Suprapubic skin (tissue), 4 donors: ENCODE measurements at regions not wholly inside any gene's neighbourhood (a gene's known extent, or its start where the extent isn't known, plus 50 kb on each side); places are given as distances from the start of the nearest gene placed in this dataset.

Experiments
- POLR2A ChIP-seq, 2 donors: fragments of 450-650 bp; IDR thresholded peaks; one replicate each; pipeline ENCODE4 v1.6.1; 2017; ENCODE audit warnings: antibody characterized with exemption in 2 of 2, mild to moderate bottlenecking in 2 of 2, moderate library complexity in 2 of 2
- POLR2AphosphoS5 ChIP-seq, 3 donors: sonication (generic); formaldehyde crosslinking; IDR thresholded peaks; one replicate each; pipeline ENCODE4 v1.6.1; 2017; ENCODE audit warnings: antibody characterized with exemption in 3 of 3
- TF ChIP-seq, protein P1 (sequence below), 2 donors: fragments of 200-600 bp in 1 of 2; fragments of 450-650 bp in 1 of 2; sonication (generic) in 1 of 2; IDR thresholded peaks; one replicate each; pipeline ENCODE4 v1.5.1; 2016 to 2019; ENCODE audit warnings: antibody characterized with exemption in 2 of 2, mild to moderate bottlenecking in 1 of 2, moderate library complexity in 1 of 2

DNA sequence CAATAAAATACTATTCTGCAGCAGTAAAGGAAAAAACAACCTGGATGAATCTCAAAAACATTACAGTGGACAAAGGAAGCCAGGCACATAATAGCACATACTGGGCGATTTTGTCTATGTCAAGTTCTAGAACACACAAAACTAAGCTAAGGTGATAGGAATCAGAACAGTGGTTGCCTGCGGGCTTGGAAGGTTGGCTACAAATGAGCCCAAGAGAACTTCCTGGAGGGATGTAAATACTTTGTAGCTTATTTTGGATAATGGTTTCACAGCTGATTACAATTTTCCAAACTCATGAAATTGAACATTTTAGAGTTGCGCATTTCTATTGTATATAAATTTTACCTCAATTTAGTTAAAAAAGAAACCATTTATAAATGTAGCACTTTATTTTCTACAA is 67.6 kb upstream of the CES5A start:
- TF ChIP-seq, protein P1, sequence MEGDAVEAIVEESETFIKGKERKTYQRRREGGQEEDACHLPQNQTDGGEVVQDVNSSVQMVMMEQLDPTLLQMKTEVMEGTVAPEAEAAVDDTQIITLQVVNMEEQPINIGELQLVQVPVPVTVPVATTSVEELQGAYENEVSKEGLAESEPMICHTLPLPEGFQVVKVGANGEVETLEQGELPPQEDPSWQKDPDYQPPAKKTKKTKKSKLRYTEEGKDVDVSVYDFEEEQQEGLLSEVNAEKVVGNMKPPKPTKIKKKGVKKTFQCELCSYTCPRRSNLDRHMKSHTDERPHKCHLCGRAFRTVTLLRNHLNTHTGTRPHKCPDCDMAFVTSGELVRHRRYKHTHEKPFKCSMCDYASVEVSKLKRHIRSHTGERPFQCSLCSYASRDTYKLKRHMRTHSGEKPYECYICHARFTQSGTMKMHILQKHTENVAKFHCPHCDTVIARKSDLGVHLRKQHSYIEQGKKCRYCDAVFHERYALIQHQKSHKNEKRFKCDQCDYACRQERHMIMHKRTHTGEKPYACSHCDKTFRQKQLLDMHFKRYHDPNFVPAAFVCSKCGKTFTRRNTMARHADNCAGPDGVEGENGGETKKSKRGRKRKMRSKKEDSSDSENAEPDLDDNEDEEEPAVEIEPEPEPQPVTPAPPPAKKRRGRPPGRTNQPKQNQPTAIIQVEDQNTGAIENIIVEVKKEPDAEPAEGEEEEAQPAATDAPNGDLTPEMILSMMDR (IDR thresholded peaks at IDR 0.05): no peak
- TF ChIP-seq POLR2A (IDR thresholded peaks at IDR 0.05) (no peak), POLR2AphosphoS5 (IDR thresholded peaks at IDR 0.05) (no peak)
